K562 (cell line): ENCODE measurements at regions not wholly inside any gene's neighbourhood (a gene's known extent, or its start where the extent isn't known, plus 50 kb on each side); places are given as distances from the start of the nearest gene placed in this dataset.

Experiments used
- ATAC-seq: fragments of 200-7000 bp; cut with Tn5 transposase; 3 replicates; pipeline ENCODE4 v1.9.1; 2020; ENCODE audit warnings: moderate library complexity
- BruUV-seq: library from RNA; stranded (reverse); fragments of 400-500 nt; replicated peaks from 2 replicates; lab custom pipeline; 2021; lab: Mats Ljungman, UMichigan
- CTCF ChIA-PET: fragments of 300-600 bp; formaldehyde crosslinking; extraction: SDS; loops from one replicate; lab custom pipeline; 2021; ENCODE audit warnings: low intra/inter-chr PET ratio; lab: Yijun Ruan, JAX
- POLR2A ChIA-PET: fragments of 300-600, 350-650 bp; sonication (Branson Sonifier 250); formaldehyde crosslinking; extraction: SDS; loops from one replicate; lab custom pipeline; 2021; ENCODE audit warnings: antibody characterized with exemption, inconsistent platforms; lab: Yijun Ruan, JAX
- DNase-seq, 4 experiments: peaks; one replicate each; pipeline versions ENCODE4 v3.0.0 to v3.0.0-alpha.2; 2011 to 2018; ENCODE audit warnings: low spot score in 3 of 4, mixed read lengths in 3 of 4; ENCODE audit errors: extremely low read depth in 1 of 4
- FAIRE-seq: peaks from 2 replicates; lab custom pipeline; 2011; peaks lifted over from hg19 to GRCh38; lab: Jason Lieb, UNC
- H2AFZ ChIP-seq: 2 replicates; pipeline ENCODE4 v1.6.0; 2011; ENCODE audit warnings: low read depth, low read length, control low read depth, inconsistent platforms
- H3K27ac ChIP-seq: fragments of 200-600 bp; 3 replicates; pipeline ENCODE4 v1.8.0; 2011; ENCODE audit warnings: low read depth, mild to moderate bottlenecking, control low read depth, inconsistent platforms, low read length, moderate library complexity, mixed read lengths; ENCODE audit errors: extremely low read depth
- H3K27me3 ChIP-seq, 2 experiments: fragments of 300-600 bp in 1 of 2; 2 replicates in 1 of 2; 3 replicates in 1 of 2; pipeline versions ENCODE4 v1.6.0 to v1.8.0; 2011; ENCODE audit warnings: inconsistent platforms in 2 of 2, low read length in 2 of 2, mild to moderate bottlenecking in 1 of 2, mixed read lengths in 1 of 2, moderate library complexity in 1 of 2; ENCODE audit not compliant: control insufficient read depth in 2 of 2, insufficient read depth in 2 of 2
- H3K36me3 ChIP-seq: fragments of 300-600 bp; 3 replicates; pipeline ENCODE4 v1.8.0; 2011; ENCODE audit warnings: mild to moderate bottlenecking, low read length, inconsistent platforms; ENCODE audit not compliant: control insufficient read depth, insufficient read depth
- H3K4me1 ChIP-seq, 2 experiments: fragments of 200-600 bp in 1 of 2; replicated peaks in 1 of 2; 2 replicates in 1 of 2; 3 replicates in 1 of 2; pipeline versions ENCODE4 v1.5.1 to v1.8.0; 2011; ENCODE audit warnings: inconsistent platforms in 2 of 2, low read length in 2 of 2, mild to moderate bottlenecking in 1 of 2, mixed read lengths in 1 of 2, moderate library complexity in 1 of 2; ENCODE audit not compliant: control insufficient read depth in 2 of 2, insufficient read depth in 2 of 2
- H3K4me2 ChIP-seq: 2 replicates; pipeline ENCODE4 v1.6.1; 2011; ENCODE audit warnings: low read length, control low read depth, inconsistent platforms, mixed read lengths; ENCODE audit not compliant: insufficient read depth
- H3K4me3 ChIP-seq: fragments of 200-600 bp; sonication (generic), shearing (Covaris generic); 2 replicates; pipeline ENCODE4 v1.5.1; 2016; ENCODE audit warnings: control low read depth, inconsistent platforms
- H3K79me2 ChIP-seq: fragments of 200-600 bp; 3 replicates; pipeline ENCODE4 v1.8.0; 2011; ENCODE audit warnings: low read length, inconsistent platforms; ENCODE audit not compliant: control insufficient read depth, insufficient read depth
- H3K9ac ChIP-seq, 2 experiments: 2 replicates each; pipeline versions ENCODE4 v1.6.0 to v1.6.1; 2011; ENCODE audit warnings: low read depth in 2 of 2, low read length in 2 of 2, control low read depth in 1 of 2, inconsistent platforms in 1 of 2, mild to moderate bottlenecking in 1 of 2, mixed read lengths in 1 of 2; ENCODE audit not compliant: insufficient read depth in 1 of 2
- H3K9me1 ChIP-seq: one replicate; pipeline ENCODE4 v1.6.0; 2011; ENCODE audit warnings: inconsistent platforms, mild to moderate bottlenecking, low read length, moderate library complexity; ENCODE audit not compliant: control insufficient read depth, insufficient read depth
- H3K9me3 ChIP-seq: replicated peaks from 2 replicates; pipeline ENCODE4 v1.5.1; 2011; ENCODE audit warnings: low read depth, low read length, inconsistent platforms; ENCODE audit not compliant: control insufficient read depth, insufficient read depth
- H4K20me1 ChIP-seq: replicated peaks from 2 replicates; pipeline ENCODE4 v1.6.1; 2011; ENCODE audit warnings: low read length, inconsistent platforms, mixed read lengths; ENCODE audit not compliant: control insufficient read depth, insufficient read depth
- DACH1 ChIP-seq: fragments of 450-650 bp; IDR thresholded peaks from 2 replicates; pipeline ENCODE4 v1.6.1; 2018; ENCODE audit not compliant: partially characterized antibody
- PHF21A ChIP-seq: fragments of 450-650 bp; IDR thresholded peaks from 2 replicates; pipeline ENCODE4 v1.6.1; 2017; ENCODE audit warnings: low read depth, borderline replicate concordance
- RBM25 ChIP-seq: fragments of 200-400 bp; formaldehyde crosslinking; IDR thresholded peaks from 2 replicates; pipeline ENCODE4 v1.6.1; 2018; ENCODE audit warnings: low read length, low read depth, moderate library complexity; ENCODE audit not compliant: severe bottlenecking
- RBM39 ChIP-seq: fragments of 200-400 bp; formaldehyde crosslinking; optimal IDR thresholded peaks from 2 replicates; pipeline ENCODE3; 2018; ENCODE audit warnings: low read depth, low read length
- TCF7L2 ChIP-seq: fragments of 150-350 bp; IDR thresholded peaks from 2 replicates; pipeline ENCODE4 v1.6.1; 2016; ENCODE audit warnings: low read depth, mild to moderate bottlenecking, low read length, moderate library complexity
- TFAP4 ChIP-seq: sonication (generic); formaldehyde crosslinking; IDR thresholded peaks from 2 replicates; pipeline ENCODE4 v1.8.0; 2022; ENCODE audit warnings: missing genetic modification reagents, mild to moderate bottlenecking, moderate library complexity, borderline replicate concordance
- ZBTB7A ChIP-seq: IDR thresholded peaks from 2 replicates; pipeline ENCODE4 v1.6.1; 2011; ENCODE audit warnings: low read depth, mild to moderate bottlenecking, low read length, moderate library complexity, borderline replicate concordance; ENCODE audit not compliant: control insufficient read depth
- ZNF561 ChIP-seq: fragments of 450-650 bp; formaldehyde crosslinking; conservative IDR thresholded peaks from 2 replicates; pipeline ENCODE4 v1.4.0; 2020; ENCODE audit warnings: mild to moderate bottlenecking, moderate library complexity
- WGBS: fragments of 100-300 bp; shearing (Covaris generic); methylation state at CpG from one replicate; pipeline ENCODE4 v1.1.6; 2016; ENCODE audit warnings: low coverage, mixed read lengths; ENCODE audit not compliant: insufficient coverage; ENCODE audit errors: missing lambda C conversion rate; 5-methylcytosine and 5-hydroxymethylcytosine counted together
- in situ Hi-C: fragments of 300-500 bp; cut with MboI; formaldehyde crosslinking; loops from 4 replicates; pipeline ENCODE4 v1.15.0; 2018; ENCODE audit warnings: inconsistent platforms, mixed read lengths
- intact Hi-C: fragments of 100-400 bp; cut with micrococcal nuclease; formaldehyde crosslinking; loops from 2 replicates; pipeline ENCODE4 v1.14.2; 2022
- TF ChIP-seq, protein P1 (sequence below): fragments of 250-450 bp; sonication (Bioruptor Pico); IDR thresholded peaks from 2 replicates; pipeline ENCODE4 v1.5.0; 2022; ENCODE audit warnings: mild to moderate bottlenecking
- TF ChIP-seq, protein P2 (sequence below): fragments of 250-450 bp; sonication (Bioruptor Pico); IDR thresholded peaks from 2 replicates; pipeline ENCODE4 v1.5.0; 2021
- TF ChIP-seq, protein P3 (sequence below): fragments of 250-450 bp; sonication (Bioruptor Pico); IDR thresholded peaks from 2 replicates; pipeline ENCODE4 v1.8.0; 2021; ENCODE audit warnings: mild to moderate bottlenecking, moderate library complexity

DNA sequence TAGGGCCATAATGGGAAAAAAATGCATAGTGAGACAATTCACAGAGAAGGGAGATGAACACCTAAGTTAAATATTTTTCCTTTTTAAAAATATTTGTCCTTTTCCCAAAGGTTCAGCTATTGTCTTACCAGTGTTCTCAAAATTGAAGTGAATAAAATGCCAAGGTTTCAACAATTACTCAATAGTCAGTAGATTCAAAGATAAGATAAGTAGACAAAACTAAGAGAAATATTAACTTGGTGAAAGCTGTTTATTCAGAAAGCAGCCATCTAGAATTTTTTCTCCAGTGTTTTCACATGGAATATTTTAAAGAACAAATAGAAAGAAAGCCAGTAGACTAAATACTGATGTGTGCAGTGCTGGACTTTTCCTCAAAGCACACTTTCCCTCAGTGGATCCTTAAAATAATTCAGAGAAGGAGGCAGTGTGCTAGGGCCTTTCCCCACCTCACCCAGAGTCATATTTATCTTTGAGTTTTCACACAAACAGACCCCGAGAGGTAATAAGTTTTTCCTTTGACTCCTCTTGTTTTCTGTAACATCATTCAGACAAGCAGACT is 144.5 kb upstream of the PLEKHG7 start:
- no peaks in the 10 kb centered on the region for H3K9me1 ChIP-seq
- TF ChIP-seq RBM39 = no peak
- TF ChIP-seq TFAP4 (CRISPR knock-in tag) = no peak
- TF ChIP-seq RBM25 = no peak
- TF ChIP-seq ZBTB7A = no peak
- TF ChIP-seq, protein P1, sequence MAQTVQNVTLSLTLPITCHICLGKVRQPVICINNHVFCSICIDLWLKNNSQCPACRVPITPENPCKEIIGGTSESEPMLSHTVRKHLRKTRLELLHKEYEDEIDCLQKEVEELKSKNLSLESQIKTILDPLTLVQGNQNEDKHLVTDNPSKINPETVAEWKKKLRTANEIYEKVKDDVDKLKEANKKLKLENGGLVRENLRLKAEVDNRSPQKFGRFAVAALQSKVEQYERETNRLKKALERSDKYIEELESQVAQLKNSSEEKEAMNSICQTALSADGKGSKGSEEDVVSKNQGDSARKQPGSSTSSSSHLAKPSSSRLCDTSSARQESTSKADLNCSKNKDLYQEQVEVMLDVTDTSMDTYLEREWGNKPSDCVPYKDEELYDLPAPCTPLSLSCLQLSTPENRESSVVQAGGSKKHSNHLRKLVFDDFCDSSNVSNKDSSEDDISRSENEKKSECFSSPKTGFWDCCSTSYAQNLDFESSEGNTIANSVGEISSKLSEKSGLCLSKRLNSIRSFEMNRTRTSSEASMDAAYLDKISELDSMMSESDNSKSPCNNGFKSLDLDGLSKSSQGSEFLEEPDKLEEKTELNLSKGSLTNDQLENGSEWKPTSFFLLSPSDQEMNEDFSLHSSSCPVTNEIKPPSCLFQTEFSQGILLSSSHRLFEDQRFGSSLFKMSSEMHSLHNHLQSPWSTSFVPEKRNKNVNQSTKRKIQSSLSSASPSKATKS (CRISPR knock-in tag) = no peak
- TF ChIP-seq DACH1 = no peak
- TF ChIP-seq, protein P2, sequence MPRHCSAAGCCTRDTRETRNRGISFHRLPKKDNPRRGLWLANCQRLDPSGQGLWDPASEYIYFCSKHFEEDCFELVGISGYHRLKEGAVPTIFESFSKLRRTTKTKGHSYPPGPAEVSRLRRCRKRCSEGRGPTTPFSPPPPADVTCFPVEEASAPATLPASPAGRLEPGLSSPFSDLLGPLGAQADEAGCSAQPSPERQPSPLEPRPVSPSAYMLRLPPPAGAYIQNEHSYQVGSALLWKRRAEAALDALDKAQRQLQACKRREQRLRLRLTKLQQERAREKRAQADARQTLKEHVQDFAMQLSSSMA (CRISPR knock-in tag) = no peak
- no peak for TF ChIP-seq TCF7L2
- TF ChIP-seq, protein P3, sequence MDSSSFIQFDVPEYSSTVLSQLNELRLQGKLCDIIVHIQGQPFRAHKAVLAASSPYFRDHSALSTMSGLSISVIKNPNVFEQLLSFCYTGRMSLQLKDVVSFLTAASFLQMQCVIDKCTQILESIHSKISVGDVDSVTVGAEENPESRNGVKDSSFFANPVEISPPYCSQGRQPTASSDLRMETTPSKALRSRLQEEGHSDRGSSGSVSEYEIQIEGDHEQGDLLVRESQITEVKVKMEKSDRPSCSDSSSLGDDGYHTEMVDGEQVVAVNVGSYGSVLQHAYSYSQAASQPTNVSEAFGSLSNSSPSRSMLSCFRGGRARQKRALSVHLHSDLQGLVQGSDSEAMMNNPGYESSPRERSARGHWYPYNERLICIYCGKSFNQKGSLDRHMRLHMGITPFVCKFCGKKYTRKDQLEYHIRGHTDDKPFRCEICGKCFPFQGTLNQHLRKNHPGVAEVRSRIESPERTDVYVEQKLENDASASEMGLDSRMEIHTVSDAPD (CRISPR knock-in tag) = no peak
- no peak for TF ChIP-seq ZNF561 (CRISPR knock-in tag)
- TF ChIP-seq PHF21A = no peak
- no TSS peak for BruUV-seq
- no peaks in the 10 kb centered on the region for H3K36me3 ChIP-seq
- peaks cover 3 to 6% of the 10 kb centered on the region in 2 experiments; a peak in 3 of 5 replicates for H3K4me1 ChIP-seq
- H3K79me2 ChIP-seq = no peaks in the 10 kb centered on the region
- 16% methylated on average over 1 of the region's 1 CpG for WGBS
- H3K9me3 ChIP-seq = no peaks in the 10 kb centered on the region
- no peak overlapping the region for H3K9ac ChIP-seq
- ChIA-PET POLR2A (no interaction called here), CTCF (no interaction called here)
- H2AFZ ChIP-seq = no peak overlapping the region
- H3K27me3 ChIP-seq = no peaks in the 10 kb centered on the region
- H4K20me1 ChIP-seq = no peaks in the 10 kb centered on the region
- H3K4me3 ChIP-seq = no peak overlapping the region
- in situ Hi-C loops = loop anchor here (25.0 kb wide), 1 partner anchor 746 kb away; no protein-coding TSS in a partner anchor
- FAIRE-seq (no peak), DNase-seq (no peak), ATAC-seq (no peak)
- H3K27ac ChIP-seq = no peak overlapping the region
- intact Hi-C loops = no loop called here
- no peak overlapping the region for H3K4me2 ChIP-seq
